Sigmoid colon (tissue), 4 donors: ENCODE measurements at regions not wholly inside any gene's neighbourhood (a gene's known extent, or its start where the extent isn't known, plus 50 kb on each side); places are given as distances from the start of the nearest gene placed in this dataset.

Experiments used
- CTCF ChIP-seq, 4 experiments: fragments of 450-650 bp in 3 of 4; fragments of 200-600 bp in 1 of 4; IDR thresholded peaks; one replicate each; pipeline ENCODE4 v1.5.1; 2016 to 2019; ENCODE audit warnings: antibody characterized with exemption in 4 of 4, mild to moderate bottlenecking in 3 of 4, moderate library complexity in 2 of 4
- EP300 ChIP-seq, 4 donors: sonication (generic); formaldehyde crosslinking; IDR thresholded peaks; one replicate each; pipeline ENCODE4 v1.6.1; 2017; ENCODE audit warnings: antibody characterized with exemption in 4 of 4
- POLR2AphosphoS5 ChIP-seq, 4 donors: sonication (generic); formaldehyde crosslinking; IDR thresholded peaks; one replicate each; pipeline ENCODE4 v1.6.1; 2017; ENCODE audit warnings: antibody characterized with exemption in 4 of 4

- TF ChIP-seq CTCF (IDR thresholded peaks at IDR 0.05) (no peak), POLR2AphosphoS5 (IDR thresholded peaks at IDR 0.05) (no peak), EP300 (IDR thresholded peaks at IDR 0.05) (no peak)
These were observed 418.8 kb upstream of the HS6ST1 start for GRCh38 chr2:128737546-128737826.
